ENCODE measurements at regions not wholly inside any gene's neighbourhood (a gene's known extent, or its start where the extent isn't known, plus 50 kb on each side); places are given as distances from the start of the nearest gene placed in this dataset.

- H3K4me1 ChIP-seq (replicated peaks; ENCODE audit: insufficient read depth): no peaks in the 10 kb centered on the region
- BruUV-seq (replicated peaks): no TSS peak
- H3K27ac ChIP-seq: no peak overlapping the region
- ChIA-PET CTCF (no interaction called here), POLR2A (ENCODE audit: unreplicated experiment) (interaction anchor here (0.8 kb wide), 1 partner anchor 8 kb away, joined by 3 read pairs; no protein-coding TSS in a partner anchor)
- no peaks in the 10 kb centered on the region for H3K36me3 ChIP-seq (ENCODE audit: low read depth)
- H2AFZ ChIP-seq: no peak overlapping the region
- no peak for DNase-seq
- no peak overlapping the region for H3K4me3 ChIP-seq
- no peaks in the 10 kb centered on the region for H4K20me1 ChIP-seq (ENCODE audit: insufficient read depth)
- no peaks in the 10 kb centered on the region for H3K79me2 ChIP-seq (ENCODE audit: low read depth)
- H3K9me3 ChIP-seq (ENCODE audit: insufficient read depth, low read depth): no peaks in the 10 kb centered on the region
- TF ChIP-seq CTCF (conservative IDR thresholded peaks at IDR 0.05): no peak
- intact Hi-C loops (cut with micrococcal nuclease; ENCODE audit: unreplicated experiment): no loop called here
- peaks cover 46% of the 10 kb centered on the region for H3K27me3 ChIP-seq (ENCODE audit: insufficient read depth, low read depth)
- no peaks in the 10 kb centered on the region for H3K9me2 ChIP-seq (ENCODE audit: insufficient read depth)
- no peaks in the 10 kb centered on the region for H3F3A ChIP-seq (ENCODE audit: insufficient read depth, low read depth)
- H3K4me2 ChIP-seq: no peak overlapping the region
Measured at GRCh38 chr13:22138947-22139346, 468.1 kb downstream of the FGF9 start.

GRCh38 chr13:22141716-22142115, 470.8 kb downstream of the FGF9 start:
- POLR2A ChIA-PET (ENCODE audit: unreplicated experiment): no interaction called here

GRCh38 chr13:22143671-22144070, 472.8 kb downstream of the FGF9 start:
- no peaks in the 10 kb centered on the region for H3K36me3 ChIP-seq (ENCODE audit: low read depth)
- no peaks in the 10 kb centered on the region for H3K79me2 ChIP-seq (ENCODE audit: low read depth)
- H2AFZ ChIP-seq: no peak overlapping the region
- no peaks in the 10 kb centered on the region for H3K9me2 ChIP-seq (ENCODE audit: insufficient read depth)
- DNase-seq: no peak
- ChIA-PET CTCF (no interaction called here), POLR2A (ENCODE audit: unreplicated experiment) (no interaction called here)
- peaks cover 16% of the 10 kb centered on the region for H3K27me3 ChIP-seq (ENCODE audit: insufficient read depth, low read depth)
- no peaks in the 10 kb centered on the region for H3K9me3 ChIP-seq (ENCODE audit: insufficient read depth, low read depth)
- H3K4me3 ChIP-seq: no peak overlapping the region
- intact Hi-C loops (cut with micrococcal nuclease; ENCODE audit: unreplicated experiment): no loop called here
- TF ChIP-seq EZH2 (IDR thresholded peaks at IDR 0.05; ENCODE audit: low read depth): no peak
- no peak for TF ChIP-seq CTCF (conservative IDR thresholded peaks at IDR 0.05)
- no peak overlapping the region for H3K27ac ChIP-seq
- no TSS peak for BruUV-seq (replicated peaks)
- H3K4me2 ChIP-seq: no peak overlapping the region
- H3F3A ChIP-seq (ENCODE audit: insufficient read depth, low read depth): no peaks in the 10 kb centered on the region
- H4K20me1 ChIP-seq (ENCODE audit: insufficient read depth): no peaks in the 10 kb centered on the region
- H3K4me1 ChIP-seq (replicated peaks; ENCODE audit: insufficient read depth): no peaks in the 10 kb centered on the region

More at GRCh38 chr13:22141716-22142115, 470.8 kb downstream of the FGF9 start:
- Histone ChIP-seq H2AFZ (no peak overlapping the region), H3K27ac (no peak overlapping the region), H3K4me3 (no peak overlapping the region), H3K9me2 (ENCODE audit: insufficient read depth) (no peaks in the 10 kb centered on the region), H4K20me1 (ENCODE audit: insufficient read depth) (no peaks in the 10 kb centered on the region), H3K4me1 (replicated peaks; ENCODE audit: insufficient read depth) (no peaks in the 10 kb centered on the region), H3K9me3 (ENCODE audit: insufficient read depth, low read depth) (no peaks in the 10 kb centered on the region), H3K27me3 (ENCODE audit: insufficient read depth, low read depth) (peaks cover 22% of the 10 kb centered on the region), H3F3A (ENCODE audit: insufficient read depth, low read depth) (no peaks in the 10 kb centered on the region), H3K79me2 (ENCODE audit: low read depth) (no peaks in the 10 kb centered on the region), H3K4me2 (no peak overlapping the region), H3K36me3 (ENCODE audit: low read depth) (no peaks in the 10 kb centered on the region)
- TF ChIP-seq EZH2 (IDR thresholded peaks at IDR 0.05; ENCODE audit: low read depth): no peak
- TF ChIP-seq CTCF (conservative IDR thresholded peaks at IDR 0.05): no peak
- no TSS peak for BruUV-seq (replicated peaks)
- CTCF ChIA-PET: no interaction called here
- no peak for DNase-seq
- intact Hi-C loops (cut with micrococcal nuclease; ENCODE audit: unreplicated experiment): no loop called here
